HepG2 (cell line): ENCODE measurements at regions not wholly inside any gene's neighbourhood (a gene's known extent, or its start where the extent isn't known, plus 50 kb on each side); places are given as distances from the start of the nearest gene placed in this dataset.

ENCODE experiments used
- ATAC-seq: fragments of 200-7000 bp; cut with Tn5 transposase; 3 replicates; pipeline ENCODE4 v1.9.1; 2020; ENCODE audit warnings: mild to moderate bottlenecking, moderate library complexity
- BruUV-seq: library from RNA; stranded (reverse); fragments of 400-500 nt; replicated peaks from 2 replicates; lab custom pipeline; 2021; lab: Mats Ljungman, UMichigan
- CTCF ChIA-PET: fragments of 300-600 bp; formaldehyde crosslinking; extraction: SDS; loops from one replicate; lab custom pipeline; 2021; ENCODE audit warnings: low total read pairs, inconsistent platforms, low intra/inter-chr PET ratio; lab: Yijun Ruan, JAX
- POLR2A ChIA-PET: fragments of 350-600 bp; sonication (Branson Sonifier 250); formaldehyde crosslinking; loops from one replicate; lab custom pipeline; 2020; ENCODE audit warnings: antibody characterized with exemption, inconsistent platforms; lab: Yijun Ruan, JAX
- DNase-seq: peaks from one replicate; pipeline ENCODE4 v3.0.0-alpha.2; 2015; ENCODE audit warnings: low spot score
- FAIRE-seq: peaks from 3 replicates; lab custom pipeline; 2011; peaks lifted over from hg19 to GRCh38; lab: Jason Lieb, UNC
- H2AFZ ChIP-seq: one replicate; pipeline ENCODE4 v1.6.1; 2011; ENCODE audit warnings: low read length, inconsistent platforms
- H3K27ac ChIP-seq: fragments of 300-600 bp; 3 replicates; pipeline ENCODE4 v1.8.0; 2011; ENCODE audit warnings: mixed run types, mild to moderate bottlenecking, mixed read lengths, low read length, inconsistent platforms; ENCODE audit not compliant: insufficient read depth; ENCODE audit errors: extremely low read length
- H3K27me3 ChIP-seq, 2 experiments: fragments of 200-600 bp in 1 of 2; 2 replicates in 1 of 2; 3 replicates in 1 of 2; pipeline versions ENCODE4 v1.6.0 to v1.8.0; 2011; ENCODE audit warnings: low read length in 2 of 2, mild to moderate bottlenecking in 2 of 2, moderate library complexity in 2 of 2, inconsistent platforms in 1 of 2; ENCODE audit not compliant: insufficient read depth in 2 of 2, control insufficient read depth in 1 of 2
- H3K36me3 ChIP-seq, 2 experiments: fragments of 200-600 bp in 1 of 2; replicated peaks in 1 of 2; 2 replicates in 1 of 2; 3 replicates in 1 of 2; pipeline versions ENCODE4 v1.5.1 to v1.8.0; 2011; ENCODE audit warnings: low read length in 2 of 2, inconsistent platforms in 1 of 2; ENCODE audit not compliant: insufficient read depth in 2 of 2, control insufficient read depth in 1 of 2
- H3K4me1 ChIP-seq: 2 replicates; pipeline ENCODE4 v1.5.1; 2012; ENCODE audit warnings: low read length, inconsistent platforms; ENCODE audit not compliant: insufficient read depth
- H3K4me2 ChIP-seq: 2 replicates; pipeline ENCODE4 v1.6.0; 2011; ENCODE audit warnings: low read depth, low read length, inconsistent platforms
- H3K4me3 ChIP-seq, 3 experiments: fragments of 200-600 bp in 1 of 3; sonication (generic), shearing (Covaris generic) in 1 of 3; replicated peaks in 1 of 3; 2 replicates each; pipeline ENCODE4 v1.5.1; 2011 to 2016; ENCODE audit warnings: low read length in 3 of 3, inconsistent platforms in 2 of 3, low read depth in 2 of 3, mild to moderate bottlenecking in 2 of 3, control low read depth in 1 of 3, mixed read lengths in 1 of 3; ENCODE audit not compliant: insufficient read depth in 1 of 3
- H3K79me2 ChIP-seq: one replicate; pipeline ENCODE4 v1.6.1; 2011; ENCODE audit warnings: low read length, inconsistent platforms; ENCODE audit not compliant: insufficient read depth
- H3K9ac ChIP-seq: 2 replicates; pipeline ENCODE4 v1.6.0; 2011; ENCODE audit warnings: mild to moderate bottlenecking, low read depth, low read length, inconsistent platforms; ENCODE audit not compliant: insufficient read depth
- H3K9me3 ChIP-seq: 2 replicates; pipeline ENCODE4 v1.5.1; 2012; ENCODE audit warnings: mild to moderate bottlenecking, low read length
- H4K20me1 ChIP-seq: 2 replicates; pipeline ENCODE4 v1.6.0; 2011; ENCODE audit warnings: inconsistent platforms, mild to moderate bottlenecking, low read length, moderate library complexity; ENCODE audit not compliant: insufficient read depth
- FOXA1 ChIP-seq, 2 experiments: fragments of 450-650 bp in 1 of 2; sonication (generic) in 1 of 2; formaldehyde crosslinking in 1 of 2; IDR thresholded peaks; 2 replicates each; pipeline versions ENCODE4 v1.4.0 to v1.6.1; 2016 to 2020; ENCODE audit warnings: missing genetic modification reagents in 1 of 2
- FOXA3 ChIP-seq: IDR thresholded peaks from 2 replicates; pipeline ENCODE4 v1.6.1; 2016; ENCODE audit warnings: missing genetic modification reagents, missing compliant biosample characterization
- HNF4A ChIP-seq: sonication (generic); formaldehyde crosslinking; IDR thresholded peaks from 2 replicates; pipeline ENCODE4 v1.4.0; 2020; ENCODE audit warnings: missing genetic modification reagents
- KAT8 ChIP-seq: IDR thresholded peaks from 2 replicates; pipeline ENCODE4 v1.6.1; 2016; ENCODE audit warnings: missing genetic modification reagents, missing compliant biosample characterization
- KDM6A ChIP-seq: IDR thresholded peaks from 2 replicates; pipeline ENCODE4 v1.6.1; 2016; ENCODE audit warnings: low read depth
- NFATC3 ChIP-seq: sonication (generic); formaldehyde crosslinking; IDR thresholded peaks from 2 replicates; pipeline ENCODE4 v1.5.1; 2020; ENCODE audit warnings: mild to moderate bottlenecking, missing genetic modification reagents
- SALL1 ChIP-seq: sonication (generic); formaldehyde crosslinking; IDR thresholded peaks from 2 replicates; pipeline ENCODE4 v1.8.0; 2022; ENCODE audit warnings: mild to moderate bottlenecking, missing genetic modification reagents
- SAP130 ChIP-seq: IDR thresholded peaks from 2 replicates; pipeline ENCODE4 v1.6.1; 2016; ENCODE audit warnings: low read depth
- SNRNP70 ChIP-seq: fragments of 200-400 bp; formaldehyde crosslinking; IDR thresholded peaks from 2 replicates; pipeline ENCODE4 v1.6.1; 2017; ENCODE audit warnings: mild to moderate bottlenecking, low read depth, low read length, moderate library complexity
- ZBTB20 ChIP-seq: sonication (generic); formaldehyde crosslinking; IDR thresholded peaks from 2 replicates; pipeline ENCODE4 v1.8.1; 2023; ENCODE audit warnings: missing genetic modification reagents, low read depth, mild to moderate bottlenecking, borderline replicate concordance
- ZNF12 ChIP-seq: sonication (generic); formaldehyde crosslinking; IDR thresholded peaks from 2 replicates; pipeline ENCODE4 v1.5.0; 2020; ENCODE audit warnings: missing genetic modification reagents
- ZNF33A ChIP-seq: sonication (generic); formaldehyde crosslinking; IDR thresholded peaks from 2 replicates; pipeline ENCODE4 v1.5.1; 2020; ENCODE audit warnings: missing genetic modification reagents, mild to moderate bottlenecking, moderate library complexity, borderline replicate concordance
- ZNF572 ChIP-seq: sonication (generic); formaldehyde crosslinking; IDR thresholded peaks from 2 replicates; pipeline ENCODE4 v1.5.1; 2020; ENCODE audit warnings: mild to moderate bottlenecking, missing genetic modification reagents
- ZNF629 ChIP-seq: sonication (generic); formaldehyde crosslinking; conservative IDR thresholded peaks from 2 replicates; pipeline ENCODE4 v1.5.0; 2020; ENCODE audit warnings: missing genetic modification reagents
- WGBS: methylation state at CpG from one replicate; pipeline ENCODE4 v1.1.6; 2017; ENCODE audit warnings: low lambda C conversion rate; 5-methylcytosine and 5-hydroxymethylcytosine counted together
- in situ Hi-C: cut with HindIII; loops from 2 replicates; pipeline ENCODE4 v1.10.0; 2017; ENCODE audit warnings: low pct_unique_long_range_greater_than_20kb; ENCODE audit not compliant: extremely low pct_ligation_motif_present
- intact Hi-C: fragments of 100-400 bp; cut with micrococcal nuclease; formaldehyde crosslinking; loops from one replicate; pipeline ENCODE4 v1.10.0; 2022; ENCODE audit not compliant: unreplicated experiment
- TF ChIP-seq, protein P1 (sequence below): sonication (generic); formaldehyde crosslinking; conservative IDR thresholded peaks from 2 replicates; pipeline ENCODE4 v1.4.0; 2020; ENCODE audit warnings: mild to moderate bottlenecking, missing genetic modification reagents, moderate library complexity
- TF ChIP-seq, protein P2 (sequence below): sonication (generic); formaldehyde crosslinking; IDR thresholded peaks from 2 replicates; pipeline ENCODE4 v1.4.0; 2020; ENCODE audit warnings: missing genetic modification reagents, borderline replicate concordance
- TF ChIP-seq, protein P3 (sequence below): sonication (generic); formaldehyde crosslinking; IDR thresholded peaks from 2 replicates; pipeline ENCODE4 v1.4.0; 2020; ENCODE audit warnings: missing genetic modification reagents

DNA sequence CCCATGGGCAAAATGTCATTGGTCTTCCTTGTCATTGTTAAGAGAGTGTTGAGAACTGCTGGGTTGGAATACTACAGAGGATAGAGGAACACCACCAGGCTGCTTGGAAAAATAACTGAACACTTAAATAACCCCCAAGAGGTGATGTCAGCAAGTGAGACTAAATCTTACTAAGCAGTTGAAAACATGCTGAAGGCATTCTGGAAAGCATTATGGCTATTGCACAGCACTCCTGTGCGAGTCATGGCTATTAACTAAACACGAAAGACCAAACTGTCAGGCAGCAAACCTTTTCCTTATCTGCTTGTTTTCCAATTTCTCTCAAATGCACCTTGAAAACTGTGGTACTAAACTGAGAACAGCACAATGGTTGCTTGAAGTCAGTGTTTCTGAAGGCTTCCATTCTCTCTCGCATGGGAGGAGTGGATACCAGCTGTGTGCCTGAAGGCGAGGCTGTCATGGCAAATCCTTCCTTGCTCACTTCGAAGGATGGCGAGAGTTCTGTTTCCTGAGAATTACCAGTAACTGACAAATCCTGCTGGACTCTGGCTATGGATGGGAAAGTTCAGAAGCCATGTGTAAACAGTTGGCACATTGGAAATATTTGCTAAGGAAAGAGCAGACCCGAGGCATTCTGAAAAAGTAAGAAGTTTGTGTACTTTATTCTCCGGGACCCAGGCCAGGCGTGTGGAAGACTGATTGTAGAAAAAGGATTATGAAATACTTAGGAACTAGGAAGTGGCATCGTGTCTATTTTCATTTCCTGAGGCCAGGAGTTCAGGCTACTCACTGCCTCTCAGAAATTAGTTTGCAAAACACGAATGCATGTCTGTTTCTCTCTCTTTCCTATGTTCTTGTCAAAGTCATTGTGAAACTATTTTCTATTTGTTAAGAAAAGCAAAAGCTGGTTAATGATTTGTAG is 182.1 kb downstream of the DMRT2 start:
- POLR2A ChIA-PET = no interaction called here
- peak overlapping the region; percentile 4 for H2AFZ ChIP-seq
- FAIRE-seq = peak; percentile 78
- ATAC-seq = peak; percentile 96
- no peaks in the 10 kb centered on the region for H4K20me1 ChIP-seq
- in situ Hi-C loops (no loop called here), intact Hi-C loops (no loop called here)
- peak overlapping the region; percentile 57 for H3K4me2 ChIP-seq
- peak; percentile 84 for DNase-seq
- BruUV-seq = no TSS peak
- H3K9me3 ChIP-seq = no peaks in the 10 kb centered on the region
- 1% methylated on average over 11 of the region's 11 CpGs for WGBS
- H3K9ac ChIP-seq = no peak overlapping the region
- CTCF ChIA-PET = no interaction called here
- H3K4me1 ChIP-seq = peaks cover 21% of the 10 kb centered on the region
- H3K36me3 ChIP-seq = no peaks in the 10 kb centered on the region
- peak overlapping the region in 2 of 3 experiments; percentile 6 to 15; a peak in 2 of 6 replicates for H3K4me3 ChIP-seq
- H3K27me3 ChIP-seq = no peaks in the 10 kb centered on the region
- H3K27ac ChIP-seq = peak overlapping the region; percentile 57
- no peaks in the 10 kb centered on the region for H3K79me2 ChIP-seq
- TF ChIP-seq, protein P1, sequence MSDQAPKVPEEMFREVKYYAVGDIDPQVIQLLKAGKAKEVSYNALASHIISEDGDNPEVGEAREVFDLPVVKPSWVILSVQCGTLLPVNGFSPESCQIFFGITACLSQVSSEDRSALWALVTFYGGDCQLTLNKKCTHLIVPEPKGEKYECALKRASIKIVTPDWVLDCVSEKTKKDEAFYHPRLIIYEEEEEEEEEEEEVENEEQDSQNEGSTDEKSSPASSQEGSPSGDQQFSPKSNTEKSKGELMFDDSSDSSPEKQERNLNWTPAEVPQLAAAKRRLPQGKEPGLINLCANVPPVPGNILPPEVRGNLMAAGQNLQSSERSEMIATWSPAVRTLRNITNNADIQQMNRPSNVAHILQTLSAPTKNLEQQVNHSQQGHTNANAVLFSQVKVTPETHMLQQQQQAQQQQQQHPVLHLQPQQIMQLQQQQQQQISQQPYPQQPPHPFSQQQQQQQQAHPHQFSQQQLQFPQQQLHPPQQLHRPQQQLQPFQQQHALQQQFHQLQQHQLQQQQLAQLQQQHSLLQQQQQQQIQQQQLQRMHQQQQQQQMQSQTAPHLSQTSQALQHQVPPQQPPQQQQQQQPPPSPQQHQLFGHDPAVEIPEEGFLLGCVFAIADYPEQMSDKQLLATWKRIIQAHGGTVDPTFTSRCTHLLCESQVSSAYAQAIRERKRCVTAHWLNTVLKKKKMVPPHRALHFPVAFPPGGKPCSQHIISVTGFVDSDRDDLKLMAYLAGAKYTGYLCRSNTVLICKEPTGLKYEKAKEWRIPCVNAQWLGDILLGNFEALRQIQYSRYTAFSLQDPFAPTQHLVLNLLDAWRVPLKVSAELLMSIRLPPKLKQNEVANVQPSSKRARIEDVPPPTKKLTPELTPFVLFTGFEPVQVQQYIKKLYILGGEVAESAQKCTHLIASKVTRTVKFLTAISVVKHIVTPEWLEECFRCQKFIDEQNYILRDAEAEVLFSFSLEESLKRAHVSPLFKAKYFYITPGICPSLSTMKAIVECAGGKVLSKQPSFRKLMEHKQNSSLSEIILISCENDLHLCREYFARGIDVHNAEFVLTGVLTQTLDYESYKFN (CRISPR knock-in tag) = peak; percentile 75
- peak; percentile 23; the same call in 1 of the 2 replicates for TF ChIP-seq SAP130
- no peak for TF ChIP-seq NFATC3 (CRISPR knock-in tag)
- TF ChIP-seq SNRNP70 = no peak
- TF ChIP-seq ZNF629 (CRISPR knock-in tag) = 0 out of 2 replicates have a peak, but pooled peaks have one; percentile 16
- TF ChIP-seq HNF4A (CRISPR knock-in tag) = peak; percentile 64
- 0 out of 2 replicates have a peak, but pooled peaks have one; percentile 29 for TF ChIP-seq ZNF12 (CRISPR knock-in tag)
- peak; percentile 50 for TF ChIP-seq SALL1 (CRISPR knock-in tag)
- no peak for TF ChIP-seq FOXA1 (IDR thresholded peaks at IDR 0.05)
- TF ChIP-seq FOXA1 (CRISPR knock-in tag; IDR thresholded peaks at IDR 0.05) = peak; percentile 39
- TF ChIP-seq, protein P2, sequence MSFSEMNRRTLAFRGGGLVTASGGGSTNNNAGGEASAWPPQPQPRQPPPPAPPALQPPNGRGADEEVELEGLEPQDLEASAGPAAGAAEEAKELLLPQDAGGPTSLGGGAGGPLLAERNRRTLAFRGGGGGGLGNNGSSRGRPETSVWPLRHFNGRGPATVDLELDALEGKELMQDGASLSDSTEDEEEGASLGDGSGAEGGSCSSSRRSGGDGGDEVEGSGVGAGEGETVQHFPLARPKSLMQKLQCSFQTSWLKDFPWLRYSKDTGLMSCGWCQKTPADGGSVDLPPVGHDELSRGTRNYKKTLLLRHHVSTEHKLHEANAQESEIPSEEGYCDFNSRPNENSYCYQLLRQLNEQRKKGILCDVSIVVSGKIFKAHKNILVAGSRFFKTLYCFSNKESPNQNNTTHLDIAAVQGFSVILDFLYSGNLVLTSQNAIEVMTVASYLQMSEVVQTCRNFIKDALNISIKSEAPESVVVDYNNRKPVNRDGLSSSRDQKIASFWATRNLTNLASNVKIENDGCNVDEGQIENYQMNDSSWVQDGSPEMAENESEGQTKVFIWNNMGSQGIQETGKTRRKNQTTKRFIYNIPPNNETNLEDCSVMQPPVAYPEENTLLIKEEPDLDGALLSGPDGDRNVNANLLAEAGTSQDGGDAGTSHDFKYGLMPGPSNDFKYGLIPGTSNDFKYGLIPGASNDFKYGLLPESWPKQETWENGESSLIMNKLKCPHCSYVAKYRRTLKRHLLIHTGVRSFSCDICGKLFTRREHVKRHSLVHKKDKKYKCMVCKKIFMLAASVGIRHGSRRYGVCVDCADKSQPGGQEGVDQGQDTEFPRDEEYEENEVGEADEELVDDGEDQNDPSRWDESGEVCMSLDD (CRISPR knock-in tag) = no peak
- TF ChIP-seq ZBTB20 (CRISPR knock-in tag) = no peak; the same call in 1 of the 2 replicates
- TF ChIP-seq ZNF572 (CRISPR knock-in tag) = no peak
- peak; percentile 31; the same call in 1 of the 2 replicates for TF ChIP-seq KDM6A (CRISPR knock-in tag)
- TF ChIP-seq ZNF33A = no peak
- TF ChIP-seq KAT8 (CRISPR knock-in tag) = 0 out of 2 replicates have a peak, but pooled peaks have one; percentile 20
- TF ChIP-seq, protein P3, sequence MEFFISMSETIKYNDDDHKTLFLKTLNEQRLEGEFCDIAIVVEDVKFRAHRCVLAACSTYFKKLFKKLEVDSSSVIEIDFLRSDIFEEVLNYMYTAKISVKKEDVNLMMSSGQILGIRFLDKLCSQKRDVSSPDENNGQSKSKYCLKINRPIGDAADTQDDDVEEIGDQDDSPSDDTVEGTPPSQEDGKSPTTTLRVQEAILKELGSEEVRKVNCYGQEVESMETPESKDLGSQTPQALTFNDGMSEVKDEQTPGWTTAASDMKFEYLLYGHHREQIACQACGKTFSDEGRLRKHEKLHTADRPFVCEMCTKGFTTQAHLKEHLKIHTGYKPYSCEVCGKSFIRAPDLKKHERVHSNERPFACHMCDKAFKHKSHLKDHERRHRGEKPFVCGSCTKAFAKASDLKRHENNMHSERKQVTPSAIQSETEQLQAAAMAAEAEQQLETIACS (CRISPR knock-in tag) = no peak
- peak; percentile 20; the same call in 1 of the 2 replicates for TF ChIP-seq FOXA3 (CRISPR knock-in tag)
